ENCODE measurements at regions not wholly inside any gene's neighbourhood (a gene's known extent, or its start where the extent isn't known, plus 50 kb on each side); places are given as distances from the start of the nearest gene placed in this dataset.

DNA sequence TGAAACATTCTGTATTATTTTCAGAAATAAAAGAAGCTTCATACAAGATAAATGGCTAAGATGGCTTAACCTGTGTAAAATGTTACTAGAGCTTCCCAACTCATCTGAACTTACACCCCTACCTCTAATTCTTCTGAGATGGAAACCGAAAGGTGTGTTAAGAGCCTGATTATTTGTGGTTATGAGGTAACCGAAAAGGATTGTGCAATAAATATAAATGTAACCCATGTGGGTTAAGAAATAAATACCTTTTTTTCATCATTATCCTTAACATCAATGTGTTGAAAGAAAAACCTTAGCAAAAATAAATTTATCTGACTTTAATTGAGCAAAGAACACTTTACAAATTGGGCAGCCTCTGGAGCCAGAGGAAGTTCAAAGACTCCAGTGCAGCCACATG is 961.8 kb upstream of the SPRY2 start:
- H3K9me3 ChIP-seq (ENCODE audit: low read depth, low read length): no peaks in the 10 kb centered on the region
- no peak overlapping the region for H3K9ac ChIP-seq (ENCODE audit: insufficient read length)
- H3K27ac ChIP-seq: no peak overlapping the region
- no peak overlapping the region for H3K4me3 ChIP-seq
- TF ChIP-seq EZH2 (IDR thresholded peaks at IDR 0.05): no peak
- TF ChIP-seq FOXP2 (optimal IDR thresholded peaks at IDR 0.05; ENCODE audit: control extremely low read depth, extremely low read length, insufficient read depth): no peak
- no peak for TF ChIP-seq POLR2AphosphoS5 (IDR thresholded peaks at IDR 0.05; ENCODE audit: borderline replicate concordance, low read depth, low read length)
- no peaks in the 10 kb centered on the region for H3K36me3 ChIP-seq (ENCODE audit: insufficient read depth, low read length)
- no peak for DNase-seq (ENCODE audit: low read depth, low spot score)

DNA sequence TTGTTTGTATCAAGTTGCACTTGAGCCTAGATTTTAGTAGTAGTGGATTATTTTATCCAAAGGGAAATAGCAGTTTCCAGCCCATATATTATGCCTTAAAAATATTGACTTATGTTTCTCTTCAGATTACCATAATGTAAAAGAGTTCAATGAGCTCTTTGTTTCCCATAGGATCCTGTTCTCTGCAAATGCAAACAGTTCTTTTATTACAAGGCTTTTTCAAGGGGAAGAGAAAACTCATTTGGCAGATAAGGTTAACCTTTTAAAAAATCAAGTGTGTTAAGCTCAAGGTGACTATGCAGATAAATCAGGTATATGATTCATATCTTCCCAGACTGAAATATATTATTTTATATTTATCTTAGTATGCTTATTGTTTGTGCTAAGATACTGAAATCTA is 961.2 kb upstream of the SPRY2 start:
- no peak for DNase-seq (ENCODE audit: low read depth, low spot score)
- Histone ChIP-seq H3K9ac (ENCODE audit: insufficient read length) (no peak overlapping the region), H3K9me3 (ENCODE audit: low read depth, low read length) (no peaks in the 10 kb centered on the region), H3K27ac (no peak overlapping the region), H3K36me3 (ENCODE audit: insufficient read depth, low read length) (no peaks in the 10 kb centered on the region), H3K4me3 (no peak overlapping the region)
- TF ChIP-seq FOXP2 (optimal IDR thresholded peaks at IDR 0.05; ENCODE audit: control extremely low read depth, extremely low read length, insufficient read depth) (no peak), POLR2AphosphoS5 (IDR thresholded peaks at IDR 0.05; ENCODE audit: borderline replicate concordance, low read depth, low read length) (no peak), EZH2 (IDR thresholded peaks at IDR 0.05) (no peak)

DNA sequence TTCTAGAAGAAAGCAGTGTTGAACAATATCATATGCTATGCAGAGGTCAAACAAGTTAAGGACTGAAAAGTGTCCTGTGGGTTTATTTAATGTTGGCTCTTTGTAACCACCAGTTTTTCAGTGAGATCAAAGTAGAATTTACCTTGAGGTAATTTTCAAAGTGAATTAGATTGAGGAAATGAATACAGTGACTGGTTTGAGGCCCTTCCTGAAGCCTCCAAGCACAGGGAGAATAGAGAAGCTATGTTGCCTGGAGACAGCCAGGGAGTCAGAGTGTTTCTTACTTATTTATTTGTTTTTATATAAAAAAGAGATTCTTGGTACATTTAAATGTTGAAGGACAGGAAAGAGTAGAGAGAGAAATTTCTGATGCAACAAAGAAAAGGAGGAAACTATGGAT is 954.3 kb upstream of the SPRY2 start:
- Histone ChIP-seq H3K9me3 (ENCODE audit: low read depth, low read length) (no peaks in the 10 kb centered on the region), H3K27ac (no peak overlapping the region), H3K9ac (ENCODE audit: insufficient read length) (no peak overlapping the region), H3K36me3 (ENCODE audit: insufficient read depth, low read length) (no peaks in the 10 kb centered on the region), H3K4me3 (no peak overlapping the region)
- TF ChIP-seq POLR2AphosphoS5 (IDR thresholded peaks at IDR 0.05; ENCODE audit: borderline replicate concordance, low read depth, low read length) (no peak), EZH2 (IDR thresholded peaks at IDR 0.05) (no peak), FOXP2 (optimal IDR thresholded peaks at IDR 0.05; ENCODE audit: control extremely low read depth, extremely low read length, insufficient read depth) (no peak)
- no peak for DNase-seq (ENCODE audit: low read depth, low spot score)

DNA sequence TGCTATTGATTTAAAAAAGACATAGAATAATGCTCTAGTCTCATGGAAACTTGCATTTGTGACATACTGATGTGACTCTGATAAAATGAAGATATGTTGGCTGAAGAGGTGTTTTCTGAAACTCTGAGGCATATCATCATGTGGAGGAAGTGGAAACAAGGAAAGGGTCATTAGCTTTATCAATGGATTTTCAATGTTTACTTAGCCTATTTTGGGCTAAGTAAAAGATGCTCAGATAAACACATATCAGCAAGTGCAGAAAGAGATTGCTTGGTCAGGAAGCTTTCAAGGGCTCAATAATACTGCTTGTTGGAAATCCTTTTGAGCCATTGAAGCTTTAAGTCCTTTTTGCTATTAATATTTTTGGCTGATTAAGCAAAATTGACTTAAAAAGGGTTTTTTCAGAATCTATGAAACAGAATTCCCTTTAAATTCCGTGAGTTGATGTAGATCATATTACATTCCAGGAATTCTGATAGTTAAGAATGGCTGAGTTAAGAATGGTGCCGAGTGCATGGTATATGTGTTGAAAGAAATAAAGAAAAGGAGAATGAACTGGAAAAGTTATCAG is 952.8 kb upstream of the SPRY2 start:
- Histone ChIP-seq H3K9me3 (ENCODE audit: low read depth, low read length) (no peaks in the 10 kb centered on the region), H3K27ac (no peak overlapping the region), H3K36me3 (ENCODE audit: insufficient read depth, low read length) (no peaks in the 10 kb centered on the region), H3K9ac (ENCODE audit: insufficient read length) (no peak overlapping the region), H3K4me3 (no peak overlapping the region)
- no peak for DNase-seq (ENCODE audit: low read depth, low spot score)
- TF ChIP-seq FOXP2 (optimal IDR thresholded peaks at IDR 0.05; ENCODE audit: control extremely low read depth, extremely low read length, insufficient read depth) (no peak), POLR2AphosphoS5 (IDR thresholded peaks at IDR 0.05; ENCODE audit: borderline replicate concordance, low read depth, low read length) (no peak), EZH2 (IDR thresholded peaks at IDR 0.05) (no peak)

DNA sequence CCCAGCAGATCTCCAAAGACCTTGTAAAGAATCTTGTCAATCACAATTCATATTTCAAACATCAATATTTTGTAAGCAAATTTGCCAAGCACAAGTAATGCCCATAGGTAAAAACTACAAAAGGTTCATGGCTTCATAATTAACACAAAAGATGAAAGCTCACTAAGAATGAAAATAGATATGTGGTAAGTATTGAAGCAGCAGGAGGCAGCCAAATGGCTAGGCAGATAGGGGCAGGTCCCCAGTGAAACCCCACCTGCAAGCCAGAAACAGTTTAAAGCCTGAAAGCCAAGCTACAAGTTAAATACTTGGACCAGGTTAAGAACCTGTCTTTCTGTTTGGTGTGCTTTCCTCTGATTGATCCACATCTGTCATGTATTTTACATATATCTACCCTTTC is 942.6 kb upstream of the SPRY2 start:
- no peaks in the 10 kb centered on the region for H3K36me3 ChIP-seq (ENCODE audit: insufficient read depth, low read length)
- no peak overlapping the region for H3K9ac ChIP-seq (ENCODE audit: insufficient read length)
- TF ChIP-seq POLR2AphosphoS5 (IDR thresholded peaks at IDR 0.05; ENCODE audit: borderline replicate concordance, low read depth, low read length): no peak
- no peak for TF ChIP-seq EZH2 (IDR thresholded peaks at IDR 0.05)
- TF ChIP-seq FOXP2 (optimal IDR thresholded peaks at IDR 0.05; ENCODE audit: control extremely low read depth, extremely low read length, insufficient read depth): no peak
- H3K4me3 ChIP-seq: no peak overlapping the region
- H3K27ac ChIP-seq: no peak overlapping the region
- H3K9me3 ChIP-seq (ENCODE audit: low read depth, low read length): no peaks in the 10 kb centered on the region
- no peak for DNase-seq (ENCODE audit: low read depth, low spot score)

DNA sequence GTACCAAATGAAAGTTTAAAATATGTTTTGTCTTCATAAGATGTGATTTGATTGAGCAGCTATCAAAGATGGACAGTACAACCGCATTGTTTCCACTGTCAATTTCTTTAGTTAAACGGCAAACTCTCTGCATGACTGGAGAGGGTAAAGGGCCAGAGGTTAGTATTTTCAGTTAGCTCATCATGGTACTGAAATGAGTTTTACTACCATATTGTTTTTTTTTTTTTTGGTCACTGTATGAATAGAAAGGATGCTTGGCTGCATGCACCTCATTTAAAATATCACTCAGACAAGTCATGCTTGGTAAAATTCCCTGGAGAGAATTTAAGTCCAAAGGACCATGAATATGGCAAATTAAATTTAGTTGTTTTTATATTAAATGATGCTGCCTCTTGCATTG is 942.1 kb upstream of the SPRY2 start:
- TF ChIP-seq EZH2 (IDR thresholded peaks at IDR 0.05): no peak
- no peak for TF ChIP-seq FOXP2 (optimal IDR thresholded peaks at IDR 0.05; ENCODE audit: control extremely low read depth, extremely low read length, insufficient read depth)
- no peak for TF ChIP-seq POLR2AphosphoS5 (IDR thresholded peaks at IDR 0.05; ENCODE audit: borderline replicate concordance, low read depth, low read length)
- no peaks in the 10 kb centered on the region for H3K36me3 ChIP-seq (ENCODE audit: insufficient read depth, low read length)
- H3K9me3 ChIP-seq (ENCODE audit: low read depth, low read length): no peaks in the 10 kb centered on the region
- no peak for DNase-seq (ENCODE audit: low read depth, low spot score)
- no peak overlapping the region for H3K9ac ChIP-seq (ENCODE audit: insufficient read length)
- H3K4me3 ChIP-seq: no peak overlapping the region
- H3K27ac ChIP-seq: no peak overlapping the region

DNA sequence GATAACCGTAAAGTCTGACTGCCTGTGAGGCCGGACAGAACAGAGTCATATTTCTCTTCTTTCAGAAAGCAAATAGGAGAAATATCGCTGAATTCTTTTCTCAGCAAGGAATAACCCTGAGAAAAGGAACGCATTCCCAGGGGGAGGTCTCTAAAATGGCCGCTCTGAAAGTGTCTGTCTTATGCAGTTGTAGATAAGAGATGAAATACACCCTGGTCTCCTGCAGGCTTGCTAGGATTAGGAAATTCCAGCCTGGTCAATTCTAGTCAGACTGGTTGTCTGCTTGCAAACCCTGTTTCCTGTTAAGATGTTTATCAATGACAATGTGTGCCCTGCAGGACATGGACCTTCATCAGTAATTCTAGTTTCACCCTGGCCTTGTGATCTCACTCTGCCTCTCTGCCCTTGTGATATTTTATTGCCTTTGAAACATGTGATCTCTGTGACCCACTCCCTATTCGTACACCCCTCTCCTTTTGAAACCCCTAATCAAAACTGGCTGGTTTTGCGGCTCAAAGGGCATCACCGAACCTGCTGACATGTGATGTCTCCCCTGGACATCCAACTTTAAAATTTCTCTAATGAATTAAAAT is 934.8 kb upstream of the SPRY2 start:
- TF ChIP-seq EZH2 (IDR thresholded peaks at IDR 0.05): no peak
- TF ChIP-seq FOXP2 (optimal IDR thresholded peaks at IDR 0.05; ENCODE audit: control extremely low read depth, extremely low read length, insufficient read depth): no peak
- no peak for TF ChIP-seq POLR2AphosphoS5 (IDR thresholded peaks at IDR 0.05; ENCODE audit: borderline replicate concordance, low read depth, low read length)

DNA sequence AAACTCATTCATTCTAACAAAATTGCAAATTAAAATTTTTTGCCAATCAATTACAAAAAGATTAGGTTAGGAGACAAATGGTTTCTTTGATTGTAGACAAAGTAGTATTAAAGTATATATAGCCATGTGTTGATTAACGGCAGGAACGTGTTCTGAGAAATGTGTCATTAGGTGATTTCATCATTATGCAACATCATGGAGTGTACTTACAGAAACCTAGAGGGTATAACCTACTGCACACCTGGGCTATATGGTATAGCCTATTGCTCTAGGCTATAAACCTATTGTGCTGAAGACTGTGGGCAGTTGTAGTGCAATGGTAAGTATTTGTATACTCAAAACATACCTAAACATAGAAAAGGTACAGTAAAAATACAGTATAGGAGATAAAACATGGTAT is 906.8 kb upstream of the SPRY2 start:
- H3K36me3 ChIP-seq (ENCODE audit: insufficient read depth, low read length): no peaks in the 10 kb centered on the region
- no peak overlapping the region for H3K27ac ChIP-seq
- TF ChIP-seq POLR2AphosphoS5 (IDR thresholded peaks at IDR 0.05; ENCODE audit: borderline replicate concordance, low read depth, low read length) (no peak), EZH2 (IDR thresholded peaks at IDR 0.05) (no peak), FOXP2 (optimal IDR thresholded peaks at IDR 0.05; ENCODE audit: control extremely low read depth, extremely low read length, insufficient read depth) (no peak)
- no peak overlapping the region for H3K4me3 ChIP-seq
- DNase-seq (ENCODE audit: low read depth, low spot score): no peak
- no peak overlapping the region for H3K9ac ChIP-seq (ENCODE audit: insufficient read length)
- no peaks in the 10 kb centered on the region for H3K9me3 ChIP-seq (ENCODE audit: low read depth, low read length)

More for the DNA sequence above, 934.8 kb upstream of the SPRY2 start:
- no peak overlapping the region for H3K9ac ChIP-seq (ENCODE audit: insufficient read length)
- H3K4me3 ChIP-seq: no peak overlapping the region
- H3K27ac ChIP-seq: no peak overlapping the region
- DNase-seq (ENCODE audit: low read depth, low spot score): no peak
- H3K36me3 ChIP-seq (ENCODE audit: insufficient read depth, low read length): no peaks in the 10 kb centered on the region
- no peaks in the 10 kb centered on the region for H3K9me3 ChIP-seq (ENCODE audit: low read depth, low read length)

DNA sequence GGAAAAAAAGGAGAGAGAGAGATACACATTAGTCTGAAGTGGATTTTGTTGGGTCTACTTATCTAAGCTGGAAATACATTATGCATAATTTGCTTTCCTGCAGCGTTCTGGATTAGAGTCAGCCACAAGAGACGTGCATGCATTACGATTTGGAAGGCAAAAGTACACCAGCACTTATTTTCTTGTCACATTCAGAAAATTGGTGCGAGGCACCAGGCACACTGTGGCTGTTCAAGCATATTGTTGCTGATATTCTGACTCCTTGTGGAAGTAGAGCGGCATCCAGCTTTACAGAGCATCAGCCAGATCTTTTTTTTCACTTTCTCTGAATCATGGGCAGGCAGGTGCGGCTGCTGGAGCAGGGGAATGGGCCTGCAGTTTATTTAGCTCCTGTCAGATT is 905.6 kb upstream of the SPRY2 start:
- Histone ChIP-seq H3K9ac (ENCODE audit: insufficient read length) (no peak overlapping the region), H3K4me3 (no peak overlapping the region), H3K9me3 (ENCODE audit: low read depth, low read length) (no peaks in the 10 kb centered on the region), H3K27ac (no peak overlapping the region), H3K36me3 (ENCODE audit: insufficient read depth, low read length) (no peaks in the 10 kb centered on the region)
- TF ChIP-seq FOXP2 (optimal IDR thresholded peaks at IDR 0.05; ENCODE audit: control extremely low read depth, extremely low read length, insufficient read depth) (no peak), EZH2 (IDR thresholded peaks at IDR 0.05) (no peak), POLR2AphosphoS5 (IDR thresholded peaks at IDR 0.05; ENCODE audit: borderline replicate concordance, low read depth, low read length) (no peak)
- DNase-seq (ENCODE audit: low read depth, low spot score): no peak

All from SK-N-MC (cell line).